ENCODE measurements at regions not wholly inside any gene's neighbourhood (a gene's known extent, or its start where the extent isn't known, plus 50 kb on each side); places are given as distances from the start of the nearest gene placed in this dataset.
A peak's percentile ranks its signal among the peaks of the same experiment; 100 is the strongest.

DNA sequence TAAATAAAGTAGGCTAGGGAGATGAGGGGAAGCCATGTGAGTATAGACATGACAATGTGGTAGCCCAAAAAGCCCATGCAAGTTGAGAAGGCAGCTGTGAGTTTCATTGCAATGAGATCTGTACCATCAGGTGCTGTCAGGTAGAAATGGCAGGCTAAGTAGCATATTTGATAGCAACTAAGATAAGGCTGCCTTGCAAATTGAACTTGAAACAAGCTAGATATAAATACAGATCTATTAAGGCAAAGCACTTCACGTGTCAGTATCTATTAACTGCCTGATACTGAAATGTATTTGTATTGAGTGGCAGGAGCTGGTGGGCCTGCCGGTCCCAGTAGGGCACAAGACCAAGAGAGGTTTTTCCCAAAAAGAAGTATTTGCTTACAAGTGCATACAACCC, 419.9 kb downstream of the TDRD15 start:
- no peak for DNase-seq
- no peaks in the 10 kb centered on the region for H3K9me3 ChIP-seq
- intact Hi-C loops (cut with DNase I): no loop called here

DNA sequence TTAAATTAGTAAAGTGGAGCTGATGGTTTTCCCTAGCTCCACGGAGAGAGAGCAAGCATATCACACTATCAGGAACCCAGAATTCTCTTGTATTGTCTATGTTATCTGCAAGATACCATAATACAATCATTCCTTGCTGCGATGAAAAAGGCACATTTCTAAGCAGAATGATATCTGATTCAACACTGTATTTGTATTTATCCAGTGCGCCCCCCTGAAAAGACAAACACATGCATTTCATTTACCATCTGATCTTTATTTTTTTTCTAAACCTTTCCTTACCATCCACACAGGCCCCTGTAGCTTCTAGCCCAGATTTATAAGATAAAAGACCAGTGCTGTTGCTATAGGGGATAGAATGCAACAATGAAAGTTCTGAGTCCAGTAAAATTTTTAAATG, 420.6 kb downstream of the TDRD15 start:
- Histone ChIP-seq H3K36me3 (no peaks in the 10 kb centered on the region), H3K27ac (no peak overlapping the region), H3K9me3 (no peaks in the 10 kb centered on the region), H3K4me1 (no peaks in the 10 kb centered on the region), H3K27me3 (no peaks in the 10 kb centered on the region), H3K4me3 (no peak overlapping the region)
- no peak for DNase-seq
- TF ChIP-seq CTCF (IDR thresholded peaks at IDR 0.05): no peak
- intact Hi-C loops (cut with DNase I): no loop called here
- no peak for ATAC-seq

More for the DNA sequence above, 419.9 kb downstream of the TDRD15 start:
- H3K36me3 ChIP-seq: no peaks in the 10 kb centered on the region
- no peaks in the 10 kb centered on the region for H3K27me3 ChIP-seq
- no peak overlapping the region for H3K27ac ChIP-seq
- H3K4me1 ChIP-seq: no peaks in the 10 kb centered on the region
- no peak for TF ChIP-seq CTCF (IDR thresholded peaks at IDR 0.05)
- no peak overlapping the region for H3K4me3 ChIP-seq
- no peak for ATAC-seq

GRCh38 chr2:21552981-21553380, 429.2 kb downstream of the TDRD15 start:
- H3K4me1 ChIP-seq: no peaks in the 10 kb centered on the region
- no peak overlapping the region for H3K27ac ChIP-seq
- no peak overlapping the region for H3K4me3 ChIP-seq
- no peaks in the 10 kb centered on the region for H3K36me3 ChIP-seq
- H3K27me3 ChIP-seq: no peaks in the 10 kb centered on the region
- TF ChIP-seq CTCF (IDR thresholded peaks at IDR 0.05): no peak
- intact Hi-C loops (cut with DNase I): no loop called here
- DNase-seq: peak in 2 of 4 donors; percentile 10 to 23
- ATAC-seq: no peak
- no peaks in the 10 kb centered on the region for H3K9me3 ChIP-seq

- H3K9me3 ChIP-seq: no peaks in the 10 kb centered on the region
- no peaks in the 10 kb centered on the region for H3K4me1 ChIP-seq
- H3K27me3 ChIP-seq: no peaks in the 10 kb centered on the region
- no peaks in the 10 kb centered on the region for H3K36me3 ChIP-seq
- intact Hi-C loops (cut with DNase I): no loop called here
- DNase-seq: no peak
- no peak overlapping the region for H3K27ac ChIP-seq
- no peak for ATAC-seq
- TF ChIP-seq CTCF (IDR thresholded peaks at IDR 0.05): no peak
- H3K4me3 ChIP-seq: no peak overlapping the region
These were observed 435.6 kb downstream of the TDRD15 start for GRCh38 chr2:21559351-21559750.

GRCh38 chr2:21561965-21562364, 438.2 kb downstream of the TDRD15 start:
- ATAC-seq: no peak
- intact Hi-C loops (cut with DNase I): no loop called here
- TF ChIP-seq CTCF (IDR thresholded peaks at IDR 0.05): no peak
- H3K4me1 ChIP-seq: no peaks in the 10 kb centered on the region
- no peak overlapping the region for H3K4me3 ChIP-seq
- H3K27me3 ChIP-seq: no peaks in the 10 kb centered on the region
- no peaks in the 10 kb centered on the region for H3K9me3 ChIP-seq
- no peak for DNase-seq
- no peaks in the 10 kb centered on the region for H3K36me3 ChIP-seq
- H3K27ac ChIP-seq: no peak overlapping the region
